Keratinocyte (primary cell): ENCODE measurements at regions not wholly inside any gene's neighbourhood (a gene's known extent, or its start where the extent isn't known, plus 50 kb on each side); places are given as distances from the start of the nearest gene placed in this dataset.

ENCODE experiments used
- DNase-seq: peaks from one replicate; pipeline ENCODE4 v3.0.0-alpha.2; 2011; ENCODE audit warnings: low read depth, missing footprints, low spot score
- FAIRE-seq: peaks from 2 replicates; lab custom pipeline; 2011; peaks lifted over from hg19 to GRCh38; lab: Jason Lieb, UNC
- H2AFZ ChIP-seq: 2 replicates; pipeline ENCODE4 v1.6.0; 2012; ENCODE audit warnings: low read length, control low read depth, inconsistent platforms; ENCODE audit not compliant: control insufficient read depth
- H3K27ac ChIP-seq: 2 replicates; pipeline ENCODE4 v1.5.1; 2011; ENCODE audit warnings: low read length; ENCODE audit not compliant: control insufficient read depth, insufficient read depth
- H3K27me3 ChIP-seq: 3 replicates; pipeline ENCODE4 v1.6.0; 2011; ENCODE audit warnings: low read length; ENCODE audit not compliant: control insufficient read depth, insufficient read depth; ENCODE audit errors: extremely low read depth
- H3K36me3 ChIP-seq, 2 experiments: 2 replicates in 1 of 2; 3 replicates in 1 of 2; pipeline ENCODE4 v1.5.1; 2011; ENCODE audit warnings: low read length in 2 of 2, mild to moderate bottlenecking in 1 of 2; ENCODE audit not compliant: control insufficient read depth in 2 of 2, insufficient read depth in 2 of 2; ENCODE audit errors: extremely low read depth in 1 of 2
- H3K4me1 ChIP-seq: 3 replicates; pipeline ENCODE4 v1.5.1; 2011; ENCODE audit warnings: low read length; ENCODE audit not compliant: control insufficient read depth, insufficient read depth; ENCODE audit errors: extremely low read depth
- H3K4me2 ChIP-seq: 3 replicates; pipeline ENCODE4 v1.6.0; 2011; ENCODE audit warnings: low read depth, low read length; ENCODE audit not compliant: control insufficient read depth, insufficient read depth; ENCODE audit errors: extremely low read depth
- H3K4me3 ChIP-seq, 3 experiments: fragments of 200-600 bp in 1 of 3; sonication (generic) in 1 of 3; 2 replicates in 2 of 3; 3 replicates in 1 of 3; pipeline ENCODE4 v1.5.1; 2011 to 2016; ENCODE audit warnings: low read length in 3 of 3, mild to moderate bottlenecking in 3 of 3, control low read depth in 2 of 3, inconsistent platforms in 1 of 3, low read depth in 1 of 3, mixed read lengths in 1 of 3, mixed run types in 1 of 3, moderate library complexity in 1 of 3; ENCODE audit not compliant: control insufficient read depth in 2 of 3, insufficient read depth in 2 of 3; ENCODE audit errors: extremely low read depth in 1 of 3
- H3K79me2 ChIP-seq: 2 replicates; pipeline ENCODE4 v1.6.0; 2012; ENCODE audit warnings: low read length; ENCODE audit not compliant: control insufficient read depth, insufficient read depth
- H3K9ac ChIP-seq: 3 replicates; pipeline ENCODE4 v1.6.0; 2011; ENCODE audit warnings: low read length; ENCODE audit not compliant: control insufficient read depth, insufficient read depth; ENCODE audit errors: extremely low read depth
- H3K9me1 ChIP-seq: 3 replicates; pipeline ENCODE4 v1.6.0; 2011; ENCODE audit warnings: low read length; ENCODE audit not compliant: control insufficient read depth, insufficient read depth; ENCODE audit errors: extremely low read depth
- H3K9me3 ChIP-seq: 2 replicates; pipeline ENCODE4 v1.5.1; 2012; ENCODE audit warnings: low read depth, low read length; ENCODE audit not compliant: control insufficient read depth
- H4K20me1 ChIP-seq: 3 replicates; pipeline ENCODE4 v1.6.0; 2011; ENCODE audit warnings: low read length; ENCODE audit not compliant: control insufficient read depth, insufficient read depth; ENCODE audit errors: extremely low read depth
- EZH2 ChIP-seq: IDR thresholded peaks from one replicate; pipeline ENCODE4 v1.6.1; 2012; ENCODE audit warnings: inconsistent platforms, mild to moderate bottlenecking, low read length, moderate library complexity
- dilution Hi-C: fragments of 300-500 bp; cut with MboI; formaldehyde crosslinking; loops from one replicate; pipeline ENCODE4 v1.7.0; 2020; ENCODE audit warnings: low sequenced_read_pairs; ENCODE audit not compliant: extremely low pct_ligation_motif_present
- TF ChIP-seq, protein P1 (sequence below), 3 experiments: IDR thresholded peaks in 1 of 3; conservative IDR thresholded peaks in 1 of 3; optimal IDR thresholded peaks in 1 of 3; 2 replicates in 2 of 3; 3 replicates in 1 of 3; pipeline versions ENCODE3 to v1.5.1; 2011; ENCODE audit warnings: low read length in 3 of 3, mild to moderate bottlenecking in 3 of 3, moderate library complexity in 2 of 3, control low read depth in 1 of 3, inconsistent platforms in 1 of 3; ENCODE audit not compliant: insufficient read depth in 2 of 3; ENCODE audit errors: extremely low read depth in 1 of 3

DNA sequence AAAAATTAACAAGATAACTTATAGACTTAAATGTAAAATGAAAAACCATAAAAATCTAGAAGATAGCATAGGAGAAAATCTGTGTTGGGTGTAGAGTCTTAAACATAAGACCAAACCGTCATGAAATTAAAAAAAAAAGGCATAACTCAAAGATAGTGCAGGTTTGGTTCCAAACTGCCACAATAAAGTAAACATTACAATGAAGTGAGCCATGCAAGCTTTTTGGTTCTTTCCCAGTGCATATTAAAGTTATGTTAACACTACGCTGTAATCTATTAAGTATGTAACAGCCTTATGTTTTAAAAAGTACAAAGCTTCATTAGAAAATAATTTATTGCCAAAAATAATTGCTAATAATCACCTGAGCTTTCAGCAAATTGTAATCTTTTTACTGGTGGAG lies 1366.5 kb upstream of the LRRTM3 start:
- H3K4me2 ChIP-seq = no peak overlapping the region
- no peak overlapping the region for H2AFZ ChIP-seq

GRCh38 chr10:65565246-65565645 lies 1360.6 kb upstream of the LRRTM3 start:
- no peak for FAIRE-seq
- dilution Hi-C loops = no loop called here
- H3K27ac ChIP-seq = no peak overlapping the region
- H3K4me2 ChIP-seq = no peak overlapping the region
- H3K4me3 ChIP-seq = no peak overlapping the region
- H3K9me3 ChIP-seq = no peaks in the 10 kb centered on the region
- no peak for DNase-seq
- H3K36me3 ChIP-seq = no peaks in the 10 kb centered on the region
- H3K4me1 ChIP-seq = peaks cover 3% of the 10 kb centered on the region
- no peaks in the 10 kb centered on the region for H3K79me2 ChIP-seq
- H3K9ac ChIP-seq = no peak overlapping the region
- H3K9me1 ChIP-seq = no peaks in the 10 kb centered on the region
- H4K20me1 ChIP-seq = no peaks in the 10 kb centered on the region
- no peak overlapping the region for H2AFZ ChIP-seq
- TF ChIP-seq, protein P1, sequence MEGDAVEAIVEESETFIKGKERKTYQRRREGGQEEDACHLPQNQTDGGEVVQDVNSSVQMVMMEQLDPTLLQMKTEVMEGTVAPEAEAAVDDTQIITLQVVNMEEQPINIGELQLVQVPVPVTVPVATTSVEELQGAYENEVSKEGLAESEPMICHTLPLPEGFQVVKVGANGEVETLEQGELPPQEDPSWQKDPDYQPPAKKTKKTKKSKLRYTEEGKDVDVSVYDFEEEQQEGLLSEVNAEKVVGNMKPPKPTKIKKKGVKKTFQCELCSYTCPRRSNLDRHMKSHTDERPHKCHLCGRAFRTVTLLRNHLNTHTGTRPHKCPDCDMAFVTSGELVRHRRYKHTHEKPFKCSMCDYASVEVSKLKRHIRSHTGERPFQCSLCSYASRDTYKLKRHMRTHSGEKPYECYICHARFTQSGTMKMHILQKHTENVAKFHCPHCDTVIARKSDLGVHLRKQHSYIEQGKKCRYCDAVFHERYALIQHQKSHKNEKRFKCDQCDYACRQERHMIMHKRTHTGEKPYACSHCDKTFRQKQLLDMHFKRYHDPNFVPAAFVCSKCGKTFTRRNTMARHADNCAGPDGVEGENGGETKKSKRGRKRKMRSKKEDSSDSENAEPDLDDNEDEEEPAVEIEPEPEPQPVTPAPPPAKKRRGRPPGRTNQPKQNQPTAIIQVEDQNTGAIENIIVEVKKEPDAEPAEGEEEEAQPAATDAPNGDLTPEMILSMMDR (optimal IDR thresholded peaks at IDR 0.05 in 1 of 3, IDR thresholded peaks at IDR 0.05 in 1 of 3, conservative IDR thresholded peaks at IDR 0.05 in 1 of 3; ENCODE audit: extremely low read depth in 1 of 3, insufficient read depth in 2 of 3, low read length in 3 of 3) = no peak
- no peak for TF ChIP-seq EZH2
- no peaks in the 10 kb centered on the region for H3K27me3 ChIP-seq

More for the DNA sequence above, 1366.5 kb upstream of the LRRTM3 start:
- Histone ChIP-seq H3K9me3 (no peaks in the 10 kb centered on the region), H3K9ac (no peak overlapping the region), H3K27me3 (no peaks in the 10 kb centered on the region), H3K27ac (no peak overlapping the region), H3K36me3 (no peaks in the 10 kb centered on the region), H3K9me1 (no peaks in the 10 kb centered on the region), H4K20me1 (no peaks in the 10 kb centered on the region), H3K4me3 (no peak overlapping the region), H3K4me1 (no peaks in the 10 kb centered on the region), H3K79me2 (no peaks in the 10 kb centered on the region)
- TF ChIP-seq EZH2 = no peak
- TF ChIP-seq, protein P1 (optimal IDR thresholded peaks at IDR 0.05 in 1 of 3, IDR thresholded peaks at IDR 0.05 in 1 of 3, conservative IDR thresholded peaks at IDR 0.05 in 1 of 3; ENCODE audit: extremely low read depth in 1 of 3, insufficient read depth in 2 of 3, low read length in 3 of 3) = no peak
- no peak for FAIRE-seq
- dilution Hi-C loops = no loop called here
- DNase-seq = no peak
